Activated naive CD8-positive, alpha-beta T cell treated with anti-CD3 and anti-CD28 coated beads for 36 hours (primary cell): ENCODE measurements at regions not wholly inside any gene's neighbourhood (a gene's known extent, or its start where the extent isn't known, plus 50 kb on each side); places are given as distances from the start of the nearest gene placed in this dataset.

Experiments
- DNase-seq: peaks from one replicate; pipeline ENCODE4 v3.0.0; 2021
- H3K27ac Mint-ChIP-seq: one replicate; pipeline ENCODE4 v1.8.0; 2022; ENCODE audit warnings: mild to moderate bottlenecking, moderate library complexity, mixed read lengths
- H3K27me3 Mint-ChIP-seq: one replicate; pipeline ENCODE4 v1.8.0; 2022; ENCODE audit warnings: mild to moderate bottlenecking, mixed read lengths
- H3K36me3 Mint-ChIP-seq: one replicate; pipeline ENCODE4 v1.8.0; 2021; ENCODE audit warnings: mild to moderate bottlenecking, mixed read lengths
- H3K4me1 Mint-ChIP-seq: one replicate; pipeline ENCODE4 v1.8.0; 2021; ENCODE audit warnings: mixed read lengths
- H3K4me3 Mint-ChIP-seq: one replicate; pipeline ENCODE4 v1.8.0; 2022; ENCODE audit warnings: mild to moderate bottlenecking, moderate library complexity, mixed read lengths
- H3K9me3 Mint-ChIP-seq: one replicate; pipeline ENCODE4 v1.8.0; 2022; ENCODE audit warnings: mixed read lengths

DNA sequence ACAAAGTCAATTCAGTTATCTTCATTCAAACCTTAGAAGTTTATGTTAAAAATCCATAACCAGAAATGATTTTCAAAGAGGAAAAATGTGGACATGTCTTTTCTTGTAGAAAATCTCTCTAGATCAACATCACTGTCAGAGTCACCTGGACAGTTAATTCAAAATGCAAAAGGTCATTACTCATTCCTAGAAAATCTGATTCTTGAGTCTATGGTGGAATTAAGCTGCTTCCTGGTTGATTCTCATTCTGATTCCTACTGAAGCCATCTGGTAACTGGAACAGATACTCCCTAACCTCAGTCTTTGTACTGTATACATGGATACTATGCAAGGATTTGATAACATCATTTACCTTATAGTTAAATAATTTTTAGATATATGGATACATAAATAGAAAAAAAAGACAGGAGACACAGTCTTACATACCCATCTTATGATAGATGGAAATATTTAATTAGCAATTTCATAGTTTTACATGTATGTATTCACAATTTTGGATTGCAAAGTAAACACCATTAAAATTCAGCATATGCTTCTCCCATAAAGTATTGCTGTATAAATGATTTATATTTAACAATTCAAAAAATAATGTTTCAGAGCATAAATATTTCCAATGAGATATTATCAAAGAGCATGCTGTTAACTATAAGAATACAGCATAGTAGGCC lies 693.2 kb upstream of the CCDC54 start:
- Mint-ChIP-seq H3K36me3 (no peaks in the 10 kb centered on the region), H3K27ac (no peak overlapping the region), H3K4me3 (no peak overlapping the region), H3K27me3 (peaks cover 18% of the 10 kb centered on the region), H3K9me3 (no peaks in the 10 kb centered on the region), H3K4me1 (no peaks in the 10 kb centered on the region)
- DNase-seq: no peak

DNA sequence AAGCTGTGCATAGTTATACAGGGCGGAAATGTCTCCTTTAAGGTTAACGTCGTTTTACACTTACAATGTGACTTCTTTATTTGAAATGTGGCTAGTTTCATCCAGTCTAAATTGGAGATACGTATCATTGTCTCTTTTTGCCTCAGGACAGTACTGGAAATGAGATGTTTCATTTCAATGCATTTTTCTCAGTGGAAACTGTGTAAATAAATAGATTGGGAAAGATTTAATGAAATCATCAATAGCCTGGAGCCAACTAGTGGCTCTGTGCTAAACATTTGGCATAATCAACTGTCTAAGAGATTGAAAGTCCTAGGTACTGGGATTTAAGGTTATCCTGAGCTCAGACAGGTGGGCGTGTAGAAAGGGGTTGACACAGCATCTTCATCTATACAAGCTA lies 691.5 kb upstream of the CCDC54 start:
- Mint-ChIP-seq H3K4me1 (no peaks in the 10 kb centered on the region), H3K27me3 (peaks cover 13% of the 10 kb centered on the region), H3K9me3 (no peaks in the 10 kb centered on the region), H3K36me3 (no peaks in the 10 kb centered on the region), H3K27ac (no peak overlapping the region), H3K4me3 (no peak overlapping the region)
- DNase-seq: no peak

DNA sequence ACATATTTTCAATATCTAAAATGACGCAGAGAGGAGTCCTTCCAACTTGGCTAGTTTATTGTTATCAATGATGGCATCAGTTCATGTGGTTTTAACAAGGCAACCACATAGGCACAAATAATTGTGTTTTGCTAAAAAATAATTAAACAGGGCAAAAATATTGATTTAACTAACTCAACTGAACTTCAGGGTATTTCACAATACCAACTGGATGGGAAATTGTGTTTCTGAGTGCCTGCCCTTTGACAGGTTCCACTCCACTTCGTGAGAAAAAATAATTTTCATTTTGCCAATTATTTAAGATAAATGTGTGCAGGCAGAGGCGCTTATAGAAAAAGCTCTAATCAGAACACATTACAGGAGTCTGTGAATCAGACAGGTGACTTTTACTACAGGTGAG lies 689.3 kb upstream of the CCDC54 start:
- H3K4me1 Mint-ChIP-seq: no peaks in the 10 kb centered on the region
- no peaks in the 10 kb centered on the region for H3K9me3 Mint-ChIP-seq
- H3K27me3 Mint-ChIP-seq: peaks cover 6% of the 10 kb centered on the region
- no peak overlapping the region for H3K4me3 Mint-ChIP-seq
- DNase-seq: no peak
- no peaks in the 10 kb centered on the region for H3K36me3 Mint-ChIP-seq
- H3K27ac Mint-ChIP-seq: no peak overlapping the region

DNA sequence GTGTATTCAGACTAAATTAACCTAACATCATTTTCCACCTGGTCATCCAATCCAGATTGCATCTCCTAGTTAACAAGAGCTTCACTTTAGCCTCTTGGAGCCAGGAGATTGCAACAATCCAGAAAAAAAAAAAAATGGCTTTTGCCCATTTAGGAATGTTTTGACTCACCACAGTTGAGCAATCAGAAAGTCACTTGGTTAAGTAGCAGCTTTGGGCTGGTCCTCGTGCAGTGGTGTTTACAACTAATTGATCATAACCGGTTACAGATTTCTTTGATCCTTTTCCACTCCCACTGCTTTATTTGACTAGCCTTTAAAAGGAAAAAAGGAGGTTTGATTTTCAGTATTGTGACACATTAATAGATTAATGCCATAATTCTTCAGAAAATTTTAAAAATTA lies 688.8 kb upstream of the CCDC54 start:
- H3K27ac Mint-ChIP-seq: no peak overlapping the region
- H3K27me3 Mint-ChIP-seq: peaks cover 3% of the 10 kb centered on the region
- no peaks in the 10 kb centered on the region for H3K36me3 Mint-ChIP-seq

DNA sequence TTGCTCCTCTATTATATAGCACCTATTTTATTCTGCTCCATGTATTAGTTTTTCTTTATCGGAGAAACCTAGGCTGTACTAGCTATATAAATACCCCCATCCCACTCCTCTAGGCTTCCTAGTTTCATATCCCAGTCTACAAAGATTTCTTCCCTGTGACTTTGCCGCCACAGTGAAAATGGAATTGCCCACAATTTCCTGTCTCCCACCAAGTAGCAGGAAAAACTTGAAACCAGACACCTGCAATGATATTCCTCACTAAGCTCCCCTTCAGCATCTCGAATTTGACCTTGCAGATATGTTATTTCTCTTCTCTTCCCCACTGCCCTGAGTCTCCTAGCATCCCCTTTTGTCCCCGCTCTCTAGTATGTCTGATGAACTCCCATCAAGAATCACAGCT lies 685.8 kb upstream of the CCDC54 start:
- H3K36me3 Mint-ChIP-seq: no peaks in the 10 kb centered on the region
- no peak overlapping the region for H3K27ac Mint-ChIP-seq
- no peak for DNase-seq
- no peaks in the 10 kb centered on the region for H3K9me3 Mint-ChIP-seq
- no peaks in the 10 kb centered on the region for H3K4me1 Mint-ChIP-seq
- peaks cover 3% of the 10 kb centered on the region for H3K27me3 Mint-ChIP-seq
- no peak overlapping the region for H3K4me3 Mint-ChIP-seq

More for the DNA sequence above, 688.8 kb upstream of the CCDC54 start:
- no peak overlapping the region for H3K4me3 Mint-ChIP-seq
- H3K4me1 Mint-ChIP-seq: no peaks in the 10 kb centered on the region
- DNase-seq: no peak
- no peaks in the 10 kb centered on the region for H3K9me3 Mint-ChIP-seq

DNA sequence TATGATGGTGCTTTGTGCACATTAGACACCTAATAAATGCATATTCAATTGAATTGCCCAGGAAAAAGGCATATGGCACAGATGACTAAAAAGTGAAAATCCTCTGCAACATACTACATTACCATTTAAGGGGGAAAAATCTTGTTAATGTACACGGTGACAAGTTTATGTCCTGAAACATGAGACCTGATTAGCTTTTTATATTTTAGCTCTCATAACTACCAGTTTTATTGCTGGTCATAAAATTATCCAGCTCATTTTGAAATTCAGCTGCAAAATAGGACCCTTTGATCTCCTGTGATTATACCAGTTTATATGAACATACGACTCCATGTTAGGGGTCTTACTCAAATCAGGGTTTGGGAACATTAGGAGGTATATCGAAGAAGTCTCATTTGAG lies 684.6 kb upstream of the CCDC54 start:
- DNase-seq: no peak
- Mint-ChIP-seq H3K36me3 (no peaks in the 10 kb centered on the region), H3K27me3 (peaks cover 4% of the 10 kb centered on the region), H3K27ac (no peak overlapping the region), H3K4me3 (no peak overlapping the region), H3K9me3 (no peaks in the 10 kb centered on the region), H3K4me1 (no peaks in the 10 kb centered on the region)

DNA sequence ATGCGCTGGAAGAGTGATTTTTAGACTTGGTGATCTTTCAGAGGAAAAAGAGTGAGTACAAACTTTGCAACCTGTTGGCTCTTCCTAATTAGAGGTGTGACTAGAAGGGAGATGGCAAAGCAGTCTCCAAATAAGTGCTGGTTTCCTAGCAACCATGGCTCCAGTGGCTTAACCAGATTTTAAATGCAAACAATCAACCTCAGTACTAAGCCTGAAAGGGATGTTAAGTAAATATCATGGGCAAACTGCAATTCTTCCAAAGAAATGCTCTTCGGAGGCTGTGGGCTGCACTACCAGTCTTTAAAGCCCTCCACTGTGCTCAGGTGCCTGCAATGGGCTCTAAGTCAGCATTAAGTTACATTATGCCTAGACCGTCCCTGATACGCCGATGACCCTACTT lies 678.1 kb upstream of the CCDC54 start:
- Mint-ChIP-seq H3K4me1 (no peaks in the 10 kb centered on the region), H3K4me3 (no peak overlapping the region), H3K36me3 (no peaks in the 10 kb centered on the region), H3K27ac (no peak overlapping the region), H3K27me3 (peaks cover 10% of the 10 kb centered on the region), H3K9me3 (no peaks in the 10 kb centered on the region)
- DNase-seq: no peak

DNA sequence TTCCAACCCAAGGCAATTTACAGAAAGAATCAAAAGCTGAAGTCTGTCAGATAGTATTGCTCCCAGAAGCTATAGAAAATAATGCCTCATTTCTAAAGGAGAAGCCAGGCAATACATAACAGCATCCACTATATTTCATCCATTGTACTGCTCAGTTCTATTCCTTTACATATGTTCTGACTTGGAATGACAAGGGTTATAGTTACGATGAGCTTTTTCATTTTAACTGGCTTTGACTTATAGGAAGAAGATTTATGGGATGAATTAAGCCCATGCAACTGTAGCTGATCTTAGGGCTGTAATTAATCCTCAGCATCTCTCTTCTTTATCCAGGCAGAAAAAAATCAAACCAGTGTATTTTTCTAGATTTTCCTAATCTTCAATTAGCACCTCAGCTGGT lies 676.3 kb upstream of the CCDC54 start:
- H3K4me3 Mint-ChIP-seq: no peak overlapping the region
- no peaks in the 10 kb centered on the region for H3K36me3 Mint-ChIP-seq
- no peaks in the 10 kb centered on the region for H3K4me1 Mint-ChIP-seq
- no peaks in the 10 kb centered on the region for H3K9me3 Mint-ChIP-seq
- peaks cover 10% of the 10 kb centered on the region for H3K27me3 Mint-ChIP-seq
- H3K27ac Mint-ChIP-seq: no peak overlapping the region
- no peak for DNase-seq

DNA sequence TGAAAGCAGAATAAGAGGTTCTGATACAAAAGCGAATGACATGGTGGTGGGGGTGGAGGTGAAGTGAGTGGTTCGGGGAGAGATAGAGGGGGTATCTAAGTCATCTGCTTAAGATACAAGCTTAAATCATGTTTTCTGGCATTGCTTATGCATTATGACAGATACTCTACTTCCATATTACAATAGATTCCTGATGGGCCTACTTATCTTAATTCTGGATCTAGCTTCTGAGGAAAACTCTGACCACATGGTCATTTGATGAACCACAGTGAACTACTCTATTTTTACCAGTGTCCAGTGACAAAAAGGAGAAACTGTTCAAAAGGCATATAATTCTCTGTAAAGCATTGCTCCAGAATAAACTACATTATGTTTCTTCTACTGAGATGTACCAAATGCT lies 673.7 kb upstream of the CCDC54 start:
- Mint-ChIP-seq H3K9me3 (no peaks in the 10 kb centered on the region), H3K27me3 (peaks cover 5% of the 10 kb centered on the region), H3K36me3 (no peaks in the 10 kb centered on the region), H3K27ac (no peak overlapping the region), H3K4me3 (no peak overlapping the region), H3K4me1 (no peaks in the 10 kb centered on the region)
- no peak for DNase-seq

DNA sequence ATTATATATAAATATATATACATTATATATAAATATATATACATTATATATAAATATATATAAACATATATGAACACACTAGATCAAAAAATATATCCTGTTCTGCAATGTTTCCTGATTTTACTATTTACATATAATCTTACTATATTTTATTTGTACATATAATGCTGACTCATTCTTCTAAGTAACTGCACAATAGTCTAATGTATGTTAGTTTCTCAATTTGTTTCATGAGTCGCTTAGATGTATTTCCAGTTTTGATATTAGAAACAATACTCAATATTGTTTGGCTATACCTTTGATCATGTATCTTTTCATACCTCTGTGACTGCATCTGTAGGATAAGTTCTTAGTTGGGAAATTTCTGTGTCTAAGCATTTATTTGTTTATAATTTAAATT lies 669.9 kb upstream of the CCDC54 start:
- Mint-ChIP-seq H3K9me3 (no peaks in the 10 kb centered on the region), H3K36me3 (no peaks in the 10 kb centered on the region), H3K4me3 (no peak overlapping the region), H3K4me1 (no peaks in the 10 kb centered on the region), H3K27ac (no peak overlapping the region), H3K27me3 (no peaks in the 10 kb centered on the region)
- no peak for DNase-seq

DNA sequence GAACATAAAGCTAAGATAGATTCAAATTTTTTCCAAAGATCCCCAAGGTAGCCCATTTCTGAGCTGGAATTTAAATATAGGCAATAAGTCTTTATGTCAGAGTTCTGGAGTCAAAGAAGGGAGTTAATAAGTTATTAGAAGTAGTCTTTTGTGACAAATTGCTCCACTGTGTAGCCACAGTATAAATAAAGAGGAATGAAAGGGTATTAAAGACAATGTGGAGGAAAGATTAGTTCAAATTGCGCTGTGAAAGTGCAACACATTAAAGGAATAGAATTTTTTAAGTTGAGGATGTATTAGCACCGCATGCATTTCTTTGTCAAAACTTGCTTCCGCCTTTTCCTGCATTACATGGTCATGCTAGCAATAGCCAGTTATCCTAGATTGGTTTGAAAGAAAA lies 666.6 kb upstream of the CCDC54 start:
- peaks cover 2% of the 10 kb centered on the region for H3K9me3 Mint-ChIP-seq
- no peaks in the 10 kb centered on the region for H3K27me3 Mint-ChIP-seq
- no peak for DNase-seq
- H3K4me1 Mint-ChIP-seq: no peaks in the 10 kb centered on the region
- no peak overlapping the region for H3K4me3 Mint-ChIP-seq
- no peaks in the 10 kb centered on the region for H3K36me3 Mint-ChIP-seq
- no peak overlapping the region for H3K27ac Mint-ChIP-seq

DNA sequence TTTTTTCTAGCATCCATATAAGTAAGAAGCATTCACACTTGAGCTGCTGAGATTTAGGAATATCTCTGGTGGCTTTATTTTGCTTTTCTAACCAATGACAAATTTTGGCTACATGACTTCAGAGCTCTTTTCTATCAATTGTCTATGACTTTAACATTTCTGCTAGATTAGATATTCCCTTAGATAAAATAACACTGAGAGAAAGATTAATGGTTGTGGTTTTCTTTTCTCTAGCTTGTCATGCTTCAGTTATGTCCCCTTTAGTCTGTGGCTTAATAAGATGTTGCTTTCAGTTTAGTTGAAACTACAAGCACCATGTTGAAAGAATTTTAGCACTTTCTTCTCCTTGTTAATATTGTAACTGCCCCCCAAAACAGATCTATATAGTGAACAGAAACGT lies 665.6 kb upstream of the CCDC54 start:
- Mint-ChIP-seq H3K36me3 (no peaks in the 10 kb centered on the region), H3K27ac (no peak overlapping the region), H3K4me3 (no peak overlapping the region), H3K27me3 (no peaks in the 10 kb centered on the region), H3K4me1 (no peaks in the 10 kb centered on the region), H3K9me3 (peaks cover 2% of the 10 kb centered on the region)
- no peak for DNase-seq

DNA sequence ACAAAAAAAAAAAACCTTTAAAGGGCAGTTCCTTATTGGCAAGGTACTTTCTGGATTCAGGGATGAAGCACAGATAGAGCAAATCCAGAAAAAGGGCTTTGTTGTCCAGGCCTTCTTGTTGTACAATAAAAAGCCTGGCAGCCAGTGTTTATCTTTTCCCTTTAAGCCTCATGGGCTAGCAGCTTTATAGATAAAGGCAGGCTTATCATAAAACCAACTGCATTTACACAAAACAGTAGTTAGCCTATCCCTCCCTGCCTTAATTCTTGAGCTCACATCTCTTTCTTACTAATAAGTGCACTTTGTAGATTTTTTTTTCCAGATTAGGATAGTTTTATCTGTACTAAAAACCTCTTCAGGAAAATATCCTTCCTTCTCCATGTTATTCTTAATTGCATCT lies 662.8 kb upstream of the CCDC54 start:
- no peak overlapping the region for H3K4me3 Mint-ChIP-seq
- no peak overlapping the region for H3K27ac Mint-ChIP-seq
- peaks cover 4% of the 10 kb centered on the region for H3K27me3 Mint-ChIP-seq
- no peaks in the 10 kb centered on the region for H3K36me3 Mint-ChIP-seq
- H3K4me1 Mint-ChIP-seq: no peaks in the 10 kb centered on the region
- peaks cover 2% of the 10 kb centered on the region for H3K9me3 Mint-ChIP-seq
- no peak for DNase-seq

DNA sequence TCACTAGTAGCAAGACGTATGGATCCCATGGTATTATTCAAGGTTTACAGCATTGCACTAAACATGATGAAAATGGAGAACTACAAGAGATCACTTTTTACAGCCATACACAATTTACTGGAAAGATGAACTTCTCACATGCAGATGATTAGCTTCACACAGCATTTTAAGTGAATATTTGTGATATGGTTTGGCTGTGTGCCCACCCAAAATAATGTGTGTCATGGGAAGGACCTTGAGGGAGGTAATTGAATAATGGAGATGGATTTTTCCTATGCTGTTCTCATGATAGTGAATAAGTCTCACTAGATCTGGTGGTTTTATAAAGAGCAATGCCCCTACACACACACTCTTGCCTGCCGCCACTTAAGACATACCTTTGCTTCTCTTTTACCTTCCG lies 662.0 kb upstream of the CCDC54 start:
- Mint-ChIP-seq H3K27me3 (peaks cover 4% of the 10 kb centered on the region), H3K4me3 (no peak overlapping the region), H3K4me1 (no peaks in the 10 kb centered on the region), H3K9me3 (peaks cover 2% of the 10 kb centered on the region), H3K36me3 (no peaks in the 10 kb centered on the region), H3K27ac (no peak overlapping the region)
- no peak for DNase-seq

DNA sequence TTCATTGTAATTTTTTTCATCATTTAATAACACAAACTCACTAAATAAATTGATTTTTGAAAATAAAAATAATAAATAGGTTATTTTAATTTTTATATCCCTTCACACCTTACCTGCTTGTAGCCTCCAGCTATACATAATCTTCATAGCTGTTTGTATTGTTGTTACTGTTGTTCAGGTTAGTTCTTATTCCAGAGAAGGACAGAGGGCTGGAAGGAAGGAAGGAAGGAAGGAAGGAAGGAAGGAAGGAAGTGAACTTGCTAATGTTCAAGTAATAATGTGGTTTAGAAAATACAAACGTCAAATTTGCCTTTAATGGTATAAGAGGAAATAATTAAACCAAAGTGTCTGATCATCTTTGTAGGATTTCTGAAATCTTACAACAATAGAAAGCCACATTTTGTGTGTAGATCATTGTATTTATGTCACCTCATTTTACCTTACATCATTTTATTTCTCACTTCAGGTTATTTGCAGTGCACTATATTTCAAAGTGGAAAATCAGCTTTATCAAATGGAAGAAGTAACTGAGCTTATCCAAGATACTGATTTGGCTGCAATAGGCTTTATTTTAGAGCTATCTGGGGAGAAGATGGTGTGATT lies 660.0 kb upstream of the CCDC54 start:
- peaks cover 2% of the 10 kb centered on the region for H3K9me3 Mint-ChIP-seq
- peaks cover 4% of the 10 kb centered on the region for H3K27me3 Mint-ChIP-seq
- no peak overlapping the region for H3K27ac Mint-ChIP-seq
- DNase-seq: no peak
- no peak overlapping the region for H3K4me3 Mint-ChIP-seq
- H3K36me3 Mint-ChIP-seq: no peaks in the 10 kb centered on the region
- H3K4me1 Mint-ChIP-seq: no peaks in the 10 kb centered on the region

DNA sequence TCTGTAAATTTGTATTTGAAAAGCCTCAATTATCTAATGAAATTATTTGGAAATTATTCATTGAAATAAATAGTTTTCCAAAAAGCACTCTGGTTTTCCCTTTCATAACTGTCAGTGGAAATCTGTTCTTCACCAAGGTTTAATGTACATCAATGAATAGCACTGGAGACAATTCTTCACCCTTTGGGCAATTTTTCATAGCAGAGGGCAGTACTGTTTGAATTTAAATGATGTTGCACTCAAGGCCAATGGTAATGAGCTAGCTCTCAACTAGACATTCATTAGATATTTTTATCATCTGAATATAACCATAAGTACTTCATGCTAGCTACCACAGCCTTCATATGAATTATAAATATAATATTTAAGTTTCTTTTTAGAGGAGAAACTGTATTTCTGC lies 658.2 kb upstream of the CCDC54 start:
- Mint-ChIP-seq H3K9me3 (peaks cover 2% of the 10 kb centered on the region), H3K27me3 (peaks cover 4% of the 10 kb centered on the region), H3K4me3 (no peak overlapping the region), H3K4me1 (no peaks in the 10 kb centered on the region), H3K36me3 (no peaks in the 10 kb centered on the region), H3K27ac (no peak overlapping the region)
- no peak for DNase-seq
